NK-92 treated with Interleukin-12 subunit alpha and Interleukin-12 subunit beta, amount 100 ng/mL, for 24 hours (cell line): ENCODE measurements at regions not wholly inside any gene's neighbourhood (a gene's known extent, or its start where the extent isn't known, plus 50 kb on each side); places are given as distances from the start of the nearest gene placed in this dataset.
"Not testable (repeated sequence)": the region's sequence is repeated elsewhere in the genome, so short reads cannot be mapped to it uniquely, and the experiment has no call there.

Experiments
- DNase-seq: peaks from one replicate; lab custom pipeline; 2025; lab: John Stamatoyannopoulos, UW

DNA sequence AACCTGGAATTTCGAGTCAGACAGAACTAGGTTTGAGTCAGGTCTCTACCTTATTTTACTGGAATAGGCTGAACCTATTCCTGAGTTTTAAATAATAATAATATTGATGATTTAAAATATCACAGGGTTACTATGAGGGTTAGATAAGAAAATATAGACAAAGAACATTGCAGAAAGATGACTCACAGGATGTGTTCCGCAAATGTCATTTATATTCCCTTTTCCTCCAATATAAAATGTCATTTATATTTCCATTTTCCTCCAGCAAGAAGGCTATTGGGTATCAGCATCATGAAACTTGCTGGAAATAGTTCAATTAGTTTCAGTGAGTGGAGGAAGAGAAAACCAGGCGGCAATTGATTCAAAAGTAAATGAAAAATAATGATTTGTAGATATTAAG lies 163.9 kb upstream of the RASSF8 start:
- DNase-seq, result no peak

DNA sequence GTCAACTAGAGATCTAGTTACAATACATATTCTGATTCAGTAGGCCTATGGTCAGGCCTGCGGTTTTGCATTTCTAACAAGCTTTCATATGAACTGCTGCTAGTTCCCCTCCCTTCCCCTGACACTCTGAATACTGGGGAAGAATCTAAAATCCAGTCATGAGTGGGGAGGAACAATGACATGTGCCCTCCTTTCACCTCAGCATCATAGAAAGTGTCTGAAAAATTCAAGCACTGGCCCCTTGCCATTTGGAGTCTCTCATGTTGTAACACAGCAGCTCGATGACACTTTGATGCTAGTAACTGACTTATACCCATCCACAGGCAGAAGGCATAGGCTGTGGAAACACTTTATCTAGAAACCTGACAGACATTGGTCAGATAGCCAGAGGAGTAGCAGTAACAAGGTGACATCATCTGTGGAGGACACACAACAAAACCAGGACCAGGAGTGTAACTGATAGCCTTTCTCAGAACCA lies 161.9 kb upstream of the RASSF8 start:
- no peak for DNase-seq

DNA sequence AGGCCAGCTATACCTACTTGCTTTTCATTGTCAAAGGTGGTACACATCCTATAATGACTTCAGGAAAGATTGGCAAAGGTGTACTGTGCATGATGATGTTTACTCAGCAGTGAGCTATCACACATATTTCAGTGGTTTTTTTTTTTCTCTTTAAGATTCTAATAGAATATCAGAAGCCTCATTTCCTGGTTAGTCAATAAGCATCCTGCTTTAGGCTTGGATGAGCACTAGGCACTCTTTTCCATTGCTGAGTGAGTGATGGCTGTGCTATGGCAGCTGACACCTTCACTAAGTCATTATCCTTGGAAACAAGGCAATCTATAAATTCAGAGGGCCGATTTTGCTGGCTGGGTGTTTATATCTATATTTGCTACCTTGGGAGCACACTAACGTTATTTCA lies 161.1 kb upstream of the RASSF8 start:
- no peak for DNase-seq

DNA sequence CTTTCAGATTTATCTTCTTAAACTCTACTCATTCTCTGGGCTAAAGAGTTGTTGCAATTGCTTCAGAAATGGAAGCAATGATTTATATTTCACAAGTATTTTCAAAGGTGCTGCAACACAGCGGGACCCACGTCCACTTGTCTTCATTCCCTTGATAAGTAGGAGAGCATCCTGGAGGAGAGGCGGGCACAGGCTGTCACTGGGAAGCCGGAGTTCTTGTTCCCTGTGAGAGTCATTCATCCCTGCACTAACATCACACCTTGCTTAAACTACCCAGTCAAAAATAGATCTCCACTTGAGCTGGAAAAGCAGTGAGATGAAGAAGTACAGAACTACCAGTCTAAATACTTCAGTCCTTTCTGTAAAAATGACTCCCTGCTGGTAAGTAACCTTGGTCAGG lies 160.5 kb upstream of the RASSF8 start:
- DNase-seq, result no peak

DNA sequence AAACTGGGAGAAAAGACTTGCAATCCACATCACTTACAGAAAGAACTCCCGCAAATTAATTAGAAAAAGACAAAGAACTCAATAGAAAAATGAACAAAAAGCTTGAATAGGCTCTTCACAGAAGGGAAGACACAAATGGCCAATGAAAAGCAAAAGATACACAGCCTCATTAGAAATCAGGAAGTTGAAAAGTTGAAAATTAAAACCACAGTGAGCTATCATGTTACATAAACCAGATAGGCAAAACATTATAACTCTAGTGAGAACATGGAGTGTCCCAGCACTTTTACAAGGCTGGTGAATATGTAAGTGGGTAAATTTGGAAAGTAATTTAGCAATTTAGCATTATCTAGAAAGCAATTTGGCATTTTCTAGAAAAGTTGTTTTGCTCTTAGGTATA lies 158.4 kb upstream of the RASSF8 start:
- DNase-seq, result no peak

DNA sequence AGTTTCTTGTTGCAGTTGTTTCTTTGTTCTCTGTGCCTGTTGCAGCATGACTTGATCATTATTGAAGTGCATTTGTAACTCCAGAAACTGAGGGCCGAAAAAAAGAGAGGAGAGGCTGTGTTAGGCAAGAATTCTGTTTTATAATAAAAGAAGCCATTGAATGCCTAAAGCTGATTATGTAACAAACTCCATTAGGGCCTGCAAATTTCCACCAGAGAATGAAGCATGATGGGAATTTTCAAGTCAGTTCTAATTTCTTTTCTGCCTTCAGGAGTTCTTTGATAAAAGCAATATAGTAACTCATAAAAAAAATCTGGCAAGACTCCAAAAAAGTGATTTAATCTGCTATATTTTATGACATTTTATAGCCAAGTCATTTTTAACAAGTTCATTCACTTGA lies 156.7 kb upstream of the RASSF8 start:
- no peak for DNase-seq

DNA sequence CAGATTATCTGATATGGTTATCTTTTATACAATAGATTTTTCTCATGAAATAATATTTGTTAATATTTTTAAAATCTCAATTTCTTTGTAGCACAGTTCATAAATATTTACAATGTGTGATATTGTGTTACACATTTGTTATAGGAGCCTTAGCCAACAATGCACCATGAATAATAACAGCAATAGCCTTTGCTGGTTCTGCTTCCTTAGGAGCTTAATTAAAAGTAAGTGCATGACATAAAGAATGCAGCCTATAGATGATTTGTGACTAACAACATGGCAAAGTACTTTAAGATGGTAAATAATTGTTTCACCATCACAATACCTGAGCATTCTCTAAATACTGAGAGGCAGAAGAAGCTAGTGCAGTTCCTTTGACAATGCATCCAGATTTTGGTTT lies 156.3 kb upstream of the RASSF8 start:
- DNase-seq, result no peak

DNA sequence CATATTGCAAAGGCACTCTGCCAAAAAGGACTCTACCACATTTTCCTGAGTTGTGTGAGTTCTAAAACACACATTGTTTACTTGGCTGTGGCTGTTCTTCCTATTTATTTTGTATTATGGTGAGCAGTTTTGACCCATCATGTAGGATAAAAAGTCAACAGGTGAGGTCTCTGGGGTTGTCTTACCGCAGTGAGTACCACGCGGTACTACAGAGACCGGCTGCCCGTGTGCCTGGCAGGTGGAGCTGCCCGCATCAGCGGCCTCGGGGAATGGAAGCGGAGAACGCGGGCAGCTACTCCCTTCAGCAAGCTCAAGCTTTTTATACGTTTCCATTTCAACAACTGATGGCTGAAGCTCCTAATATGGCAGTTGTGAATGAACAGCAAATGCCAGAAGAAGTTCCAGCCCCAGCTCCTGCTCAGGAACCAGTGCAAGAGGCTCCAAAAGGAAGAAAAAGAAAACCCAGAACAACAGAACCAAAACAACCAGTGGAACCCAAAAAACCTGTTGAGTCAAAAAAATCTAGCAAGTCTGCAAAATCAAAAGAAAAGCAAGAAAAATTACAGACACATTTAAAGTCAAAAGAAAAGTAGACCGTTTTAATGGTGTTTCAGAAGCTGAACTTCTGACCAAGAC lies 155.3 kb upstream of the RASSF8 start:
- not testable (repeated sequence) for DNase-seq

DNA sequence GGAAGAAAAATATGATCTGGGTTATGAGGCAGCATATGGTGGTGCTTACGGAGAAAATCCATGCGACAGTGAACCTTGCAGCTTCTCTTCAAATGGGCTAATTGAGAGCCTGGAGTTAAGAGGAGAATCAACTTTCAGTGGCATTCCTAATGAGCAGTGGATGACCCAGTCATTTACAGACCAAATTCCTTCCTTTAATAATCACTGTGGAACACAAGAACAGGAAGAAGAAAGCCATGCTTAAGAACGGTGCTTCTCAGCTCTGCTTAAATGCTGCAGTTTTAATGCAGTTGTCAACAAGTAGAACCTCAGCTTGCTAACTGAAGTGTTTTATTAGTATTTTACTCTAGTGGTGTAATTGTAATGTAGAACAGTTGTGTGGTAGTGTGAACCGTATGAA lies 154.2 kb upstream of the RASSF8 start:
- not testable (repeated sequence) for DNase-seq

DNA sequence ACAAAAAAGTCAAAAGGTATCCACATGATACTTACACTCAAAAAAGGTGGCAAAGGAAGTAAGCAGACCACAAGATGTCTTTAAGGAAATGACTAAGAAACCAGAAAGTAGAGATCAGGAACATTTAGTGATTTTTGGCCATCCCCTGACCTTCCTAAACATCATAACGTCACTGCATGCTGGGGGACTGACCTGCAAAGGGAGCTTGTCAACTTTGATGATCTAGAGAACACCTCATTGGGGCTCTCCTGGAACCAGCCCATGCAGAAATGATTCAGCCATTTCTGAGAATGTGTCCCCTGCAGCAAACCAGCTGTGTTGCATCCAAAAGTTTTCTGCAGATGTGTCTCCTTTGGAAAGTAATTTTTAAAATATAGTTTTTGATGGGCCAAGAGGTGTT lies 152.2 kb upstream of the RASSF8 start:
- peak; percentile 66 for DNase-seq

DNA sequence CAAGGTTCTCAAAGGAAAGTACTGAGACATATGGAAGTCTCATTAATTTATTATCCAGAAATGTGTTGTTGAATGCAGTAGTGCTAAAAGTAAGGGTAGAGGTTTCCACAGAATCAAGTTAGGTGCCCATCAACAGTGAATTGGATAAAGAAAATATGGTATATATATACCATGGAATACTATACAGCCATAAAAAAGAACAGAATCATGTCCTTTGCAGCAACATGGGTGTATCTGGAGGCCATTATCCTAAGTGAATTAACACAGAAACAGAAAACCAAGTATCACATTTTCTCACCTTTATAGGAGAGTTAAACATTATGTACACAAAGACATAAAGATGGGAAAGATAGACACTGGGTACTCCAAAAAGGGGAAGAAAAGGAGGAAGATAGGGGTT lies 149.9 kb upstream of the RASSF8 start:
- no peak for DNase-seq

DNA sequence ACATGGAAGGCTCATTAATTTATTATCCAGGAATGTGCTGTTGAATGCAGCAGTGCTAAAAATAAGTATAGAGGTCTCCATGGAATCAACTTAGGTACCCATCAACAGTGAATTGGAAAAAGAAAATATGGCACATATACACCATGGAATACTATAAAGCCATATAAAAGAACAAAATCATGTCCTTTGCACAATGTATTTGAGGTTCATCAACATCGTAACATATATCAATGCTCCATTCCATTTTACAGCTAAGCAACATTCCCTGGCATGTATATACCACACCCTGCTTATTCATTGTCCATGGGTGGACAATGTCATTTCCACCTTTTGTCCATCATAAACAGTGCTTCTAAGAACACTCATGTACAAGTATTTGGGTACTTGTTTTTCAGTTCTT lies 147.8 kb upstream of the RASSF8 start:
- no peak for DNase-seq

DNA sequence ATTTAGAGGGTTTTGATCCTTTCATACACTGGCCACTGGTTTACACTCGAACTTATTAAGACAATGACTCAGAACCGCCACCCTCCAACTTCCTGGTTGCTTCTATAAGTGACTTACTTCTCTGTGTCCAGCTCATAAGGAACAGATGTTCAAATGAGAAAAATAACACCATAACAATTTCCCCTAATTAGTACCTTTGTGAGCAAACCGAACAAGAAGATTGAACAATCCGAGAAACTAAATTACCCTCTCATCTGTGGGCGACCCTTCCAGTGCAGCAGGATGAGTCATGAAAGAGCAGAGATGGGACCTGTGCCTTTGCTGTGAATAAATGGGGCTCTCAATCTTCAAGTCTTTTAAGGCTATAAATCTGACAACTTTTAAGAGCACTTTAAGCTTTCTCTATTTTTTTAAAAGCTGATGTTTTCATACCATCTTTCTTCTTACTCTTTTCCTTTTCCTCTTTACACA lies 146.8 kb upstream of the RASSF8 start:
- peak; percentile 57 for DNase-seq

DNA sequence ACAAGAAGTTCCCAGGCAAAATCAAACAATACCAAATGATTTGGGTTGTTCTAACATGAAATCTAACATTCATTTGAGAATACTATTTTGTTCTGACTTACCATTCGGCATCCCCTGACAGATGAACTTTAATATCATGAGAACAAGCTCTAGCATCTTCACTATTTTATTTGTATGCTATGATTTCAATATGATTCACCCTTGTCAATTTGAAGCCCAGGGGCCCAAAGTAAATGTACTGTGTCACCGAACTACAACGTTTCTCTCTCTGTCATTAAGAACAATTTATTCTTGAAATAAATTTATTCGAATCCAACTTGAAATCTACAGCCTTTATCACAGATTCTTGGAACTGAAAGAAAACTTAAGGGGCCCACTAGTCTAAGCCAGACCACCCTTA lies 146.2 kb upstream of the RASSF8 start:
- DNase-seq, result no peak

DNA sequence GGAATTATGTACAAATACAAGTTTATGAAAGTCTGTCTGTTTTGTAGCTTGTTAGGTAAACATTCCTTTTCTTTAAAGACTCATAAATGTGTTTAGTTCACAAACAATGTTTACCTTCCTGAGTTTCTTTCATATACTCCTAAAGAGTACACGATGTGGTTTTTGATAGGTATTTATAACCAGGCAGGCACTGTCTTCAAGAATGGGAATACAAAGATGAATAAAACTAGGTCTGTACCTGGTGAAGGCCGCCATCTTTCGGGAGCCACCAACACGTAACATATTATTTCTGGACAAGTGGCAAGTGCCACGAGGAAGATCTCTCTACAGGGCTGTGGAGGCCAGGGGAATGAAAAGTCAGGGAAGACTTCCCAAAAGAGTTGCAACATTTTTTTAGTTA lies 144.6 kb upstream of the RASSF8 start:
- DNase-seq, result no peak

DNA sequence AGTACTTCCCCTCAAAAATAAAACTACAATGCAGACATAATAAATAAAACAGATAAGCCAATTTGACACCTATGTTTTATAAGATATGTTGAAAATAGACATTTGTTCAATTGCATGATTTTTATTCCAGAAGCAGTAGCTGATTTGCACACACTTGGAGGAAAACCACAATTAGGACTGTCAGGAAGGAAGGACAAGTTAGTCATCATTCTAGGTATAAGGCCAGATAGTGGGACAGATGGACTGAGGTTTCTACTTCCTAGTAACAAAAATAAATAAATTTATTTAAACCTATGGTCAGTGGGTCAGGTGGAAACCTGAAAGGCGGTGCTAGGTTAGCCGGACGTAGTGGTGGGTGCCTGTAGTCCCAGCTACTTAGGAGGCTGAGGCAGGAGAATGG lies 141.8 kb upstream of the RASSF8 start:
- no peak for DNase-seq

DNA sequence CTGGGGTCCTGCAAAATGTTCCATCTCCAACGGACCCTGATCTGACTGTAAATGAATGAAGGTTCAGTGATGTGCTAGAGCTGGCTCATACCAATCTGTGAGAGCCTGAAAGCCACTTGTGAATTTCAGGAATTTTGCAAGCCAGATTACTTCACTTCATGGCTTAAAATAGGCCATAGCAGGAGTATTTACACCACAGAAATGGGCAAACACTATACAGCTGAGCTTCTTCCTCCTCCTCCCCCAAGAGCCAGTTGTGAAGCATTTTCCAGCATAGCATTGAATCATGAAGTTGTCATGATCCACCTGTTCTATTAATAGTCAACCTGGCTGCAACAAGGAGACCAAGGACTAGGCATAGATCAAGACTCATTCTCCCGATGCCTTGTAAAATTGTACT lies 141.3 kb upstream of the RASSF8 start:
- DNase-seq, result no peak

DNA sequence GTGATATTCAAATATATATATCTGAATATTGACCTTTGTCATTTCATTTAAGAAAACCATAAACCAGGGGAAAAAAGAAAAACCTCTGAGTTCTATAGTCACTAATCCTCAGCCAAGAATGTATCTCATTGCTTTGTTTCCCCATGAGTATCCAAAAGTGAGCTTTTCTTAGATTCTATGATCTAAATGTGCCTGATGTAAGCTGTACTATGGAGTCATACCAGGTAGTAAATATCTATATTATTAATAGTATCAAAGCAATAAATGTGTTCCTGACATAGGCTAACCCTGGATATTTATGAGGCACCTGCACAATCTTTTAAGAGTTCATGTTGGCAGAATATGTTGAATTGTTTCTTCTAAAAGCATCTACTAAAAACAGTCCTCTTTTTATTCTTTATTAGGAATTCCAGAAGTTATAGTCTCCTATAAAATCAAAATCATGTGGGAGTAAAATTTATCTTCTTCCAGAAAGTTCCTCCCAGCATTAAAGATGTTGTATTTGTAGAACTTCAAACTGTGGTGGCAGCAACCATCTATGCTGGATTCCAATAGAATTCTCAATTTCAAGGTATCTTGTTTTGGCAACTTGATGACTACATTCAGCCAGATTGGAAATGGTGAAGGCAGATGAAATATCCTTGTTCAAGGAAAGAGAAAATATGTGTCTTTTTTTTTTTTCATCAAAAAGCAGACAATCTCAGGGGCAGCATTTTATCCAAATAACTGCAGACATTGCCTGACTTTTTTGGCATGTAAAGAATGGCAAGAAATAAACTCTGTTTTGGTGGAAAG lies 139.7 kb upstream of the RASSF8 start:
- no peak for DNase-seq

DNA sequence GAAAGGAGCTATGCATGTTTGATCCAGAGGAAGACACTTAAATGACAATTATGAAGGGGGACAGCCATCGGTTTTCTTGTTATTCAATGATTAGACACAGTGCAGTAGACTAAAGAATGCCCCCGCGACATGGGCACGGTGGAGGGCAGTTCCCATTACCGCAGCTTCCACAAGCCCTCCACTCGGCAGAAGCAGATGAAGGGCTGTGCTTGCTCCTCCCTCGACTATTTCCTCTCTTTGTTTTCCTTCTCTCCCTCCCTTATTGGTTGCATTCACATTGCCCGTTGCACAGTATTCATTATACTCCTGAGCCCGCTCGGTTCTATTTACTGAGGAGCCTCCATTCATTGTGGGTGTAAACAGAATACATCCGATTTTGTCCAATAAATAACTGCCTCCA lies 138.8 kb upstream of the RASSF8 start:
- no peak for DNase-seq

DNA sequence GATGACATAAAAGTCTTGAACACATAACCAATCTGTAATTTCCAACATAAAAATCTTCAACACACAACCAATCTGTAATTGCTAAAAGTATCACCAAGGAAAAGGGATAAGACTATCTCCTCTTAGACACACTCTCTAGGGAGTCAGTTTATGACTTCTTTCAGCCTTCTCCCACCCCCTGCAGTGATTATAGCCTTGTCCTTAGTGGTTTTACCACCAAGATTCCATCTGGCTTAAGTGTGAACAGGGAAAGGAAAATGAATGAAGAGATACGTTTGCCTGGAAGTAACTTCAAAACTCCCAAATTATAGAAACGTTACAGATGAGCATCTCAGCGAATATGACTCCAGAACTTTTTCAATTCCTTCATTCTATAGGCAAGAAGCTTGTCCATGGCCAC lies 136.2 kb upstream of the RASSF8 start:
- no peak for DNase-seq

DNA sequence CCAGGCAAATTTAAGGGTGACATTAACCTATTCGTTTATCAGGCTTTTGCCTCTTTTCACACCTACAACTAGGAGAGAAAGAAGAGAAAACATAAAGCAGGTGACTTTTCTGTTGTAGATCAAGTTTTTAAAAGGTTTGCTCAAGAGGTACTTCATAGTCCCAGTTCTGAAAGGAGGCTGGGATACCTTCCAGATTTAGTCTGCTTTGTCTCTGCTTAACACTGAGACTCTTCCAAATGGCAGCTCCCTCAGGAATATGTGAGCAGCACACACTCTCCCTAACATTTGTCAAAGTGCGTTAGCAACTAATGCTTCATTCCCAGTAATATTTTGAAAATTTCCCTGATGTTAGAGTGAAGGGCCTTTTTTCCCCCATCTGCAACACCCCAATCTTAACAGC lies 133.7 kb upstream of the RASSF8 start:
- DNase-seq, result no peak

DNA sequence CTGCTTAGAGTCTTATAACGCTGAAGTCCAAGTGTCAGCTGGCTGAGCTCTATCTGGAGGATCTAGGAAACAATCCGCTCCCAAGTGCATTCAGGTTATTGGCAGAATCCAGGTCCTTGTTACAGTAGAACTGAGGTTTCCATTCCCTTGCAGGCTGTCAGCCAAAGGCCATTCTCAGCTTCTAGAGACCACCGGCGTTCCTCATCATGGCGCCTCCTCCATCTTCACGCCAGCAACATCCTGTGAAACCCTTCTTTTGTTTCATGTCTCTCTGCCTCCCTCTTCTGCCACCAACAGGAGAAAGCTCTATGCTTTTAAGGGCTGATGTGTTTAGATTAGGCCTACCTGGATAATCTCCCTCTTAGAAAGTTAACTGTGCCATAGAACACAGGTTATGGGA lies 133.0 kb upstream of the RASSF8 start:
- DNase-seq, result no peak

DNA sequence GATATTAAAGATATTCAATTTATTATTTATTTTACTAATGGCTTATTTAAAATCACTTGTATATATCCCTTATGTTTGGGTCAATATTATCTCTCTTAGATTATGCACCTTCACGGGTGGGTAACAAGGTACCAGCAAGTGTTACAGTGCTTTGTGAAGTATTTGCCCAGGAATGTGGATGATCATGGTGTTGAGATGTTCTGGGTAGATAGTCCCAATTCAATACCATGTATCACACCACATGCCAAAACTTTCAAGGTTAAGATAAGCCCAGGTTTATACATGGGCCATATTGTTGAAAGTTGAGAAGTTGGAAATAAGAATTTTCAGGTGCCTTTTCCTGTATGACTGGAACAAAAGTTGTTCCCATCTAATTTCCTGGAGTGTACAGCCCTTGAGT lies 131.3 kb upstream of the RASSF8 start:
- no peak for DNase-seq

DNA sequence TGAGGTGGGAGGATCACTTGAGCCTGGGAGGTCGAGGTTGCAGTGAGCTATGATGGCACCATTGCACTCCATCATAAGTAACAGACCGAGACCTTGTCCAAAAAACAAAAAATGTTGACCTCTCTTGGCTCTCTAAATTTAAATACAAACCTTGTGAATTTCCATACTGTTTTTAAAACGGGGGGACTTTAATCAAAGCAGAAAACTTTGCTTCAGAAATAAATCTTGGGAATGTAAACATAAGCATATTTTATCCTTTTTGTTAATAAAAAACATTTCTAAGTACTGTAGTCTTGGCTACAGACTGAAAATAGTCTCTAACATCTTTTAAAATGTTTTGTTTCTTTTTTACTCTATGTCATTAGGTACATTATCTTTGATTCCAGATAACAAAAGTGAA lies 130.7 kb upstream of the RASSF8 start:
- DNase-seq, result no peak
